ENCODE measurements at regions not wholly inside any gene's neighbourhood (a gene's known extent, or its start where the extent isn't known, plus 50 kb on each side); places are given as distances from the start of the nearest gene placed in this dataset.

- TF ChIP-seq CTCF (IDR thresholded peaks at IDR 0.05) (peak; percentile 20 to 64 (median 58)), POLR2A (IDR thresholded peaks at IDR 0.05) (no peak)
Measured at GRCh38 chr2:221635949-221636348, 63.8 kb upstream of the EPHA4 start.
